SK-N-SH (cell line): ENCODE measurements at regions not wholly inside any gene's neighbourhood (a gene's known extent, or its start where the extent isn't known, plus 50 kb on each side); places are given as distances from the start of the nearest gene placed in this dataset.

Source experiments
- CTCF ChIA-PET: fragments of 300-600, 350-600 bp; formaldehyde crosslinking; extraction: SDS; loops from one replicate; lab custom pipeline; 2021; lab: Yijun Ruan, JAX
- POLR2A ChIA-PET: fragments of 350-600 bp; sonication (Branson Sonifier 250); formaldehyde crosslinking; extraction: SDS; loops from one replicate; lab custom pipeline; 2020; ENCODE audit warnings: antibody characterized with exemption, inconsistent platforms; lab: Yijun Ruan, JAX
- DNase-seq: peaks from one replicate; pipeline ENCODE4 v3.0.0; 2012
- H2AFZ ChIP-seq: fragments of 200-600 bp; sonication (generic); 2 replicates; pipeline ENCODE4 v1.8.1; 2016; ENCODE audit warnings: antibody characterized with exemption, mild to moderate bottlenecking, low read depth
- H3F3A ChIP-seq: fragments of 200-600 bp; sonication (generic); replicated peaks from 2 replicates; pipeline ENCODE3; 2016; ENCODE audit warnings: antibody characterized with exemption, mild to moderate bottlenecking; ENCODE audit not compliant: insufficient read depth
- H3K27ac ChIP-seq, 2 experiments: fragments of 200-500 bp in 1 of 2; fragments of 200-600 bp in 1 of 2; sonication (Bioruptor generic) in 1 of 2; sonication (generic), shearing (Covaris generic) in 1 of 2; 2 replicates each; pipeline versions ENCODE4 v1.5.1 to v1.6.1; 2014 to 2016; ENCODE audit warnings: low read depth in 2 of 2, inconsistent platforms in 1 of 2, low read length in 1 of 2, mild to moderate bottlenecking in 1 of 2, mixed read lengths in 1 of 2
- H3K27me3 ChIP-seq: fragments of 200-600 bp; sonication (generic), shearing (Covaris generic); 2 replicates; pipeline ENCODE4 v1.6.1; 2016; ENCODE audit warnings: mixed run types; ENCODE audit not compliant: insufficient read depth
- H3K36me3 ChIP-seq, 2 experiments: fragments of 200-500 bp in 1 of 2; fragments of 200-600 bp in 1 of 2; sonication (Bioruptor generic) in 1 of 2; sonication (generic) in 1 of 2; replicated peaks in 1 of 2; 2 replicates each; pipeline versions ENCODE3 to v1.5.1; 2014 to 2016; ENCODE audit warnings: low read length in 1 of 2, mild to moderate bottlenecking in 1 of 2; ENCODE audit not compliant: insufficient read depth in 2 of 2, control insufficient read depth in 1 of 2
- H3K4me1 ChIP-seq, 2 experiments: fragments of 200-500 bp in 1 of 2; fragments of 200-600 bp in 1 of 2; sonication (Bioruptor generic) in 1 of 2; sonication (generic), shearing (Covaris generic) in 1 of 2; 2 replicates each; pipeline versions ENCODE4 v1.5.1 to v1.6.1; 2014 to 2016; ENCODE audit warnings: low read depth in 1 of 2, low read length in 1 of 2, mixed run types in 1 of 2; ENCODE audit not compliant: insufficient read depth in 2 of 2, control insufficient read depth in 1 of 2
- H3K4me2 ChIP-seq: fragments of 200-600 bp; sonication (generic), shearing (Covaris generic); 2 replicates; pipeline ENCODE4 v1.6.1; 2017; ENCODE audit warnings: mixed run types
- H3K4me3 ChIP-seq, 2 experiments: fragments of 200-500 bp in 1 of 2; fragments of 200-600 bp in 1 of 2; sonication (Bioruptor generic) in 1 of 2; sonication (generic), shearing (Covaris generic) in 1 of 2; 2 replicates each; pipeline versions ENCODE4 v1.5.1 to v1.8.1; 2014 to 2016; ENCODE audit warnings: low read depth in 2 of 2, inconsistent platforms in 1 of 2, low read length in 1 of 2, mild to moderate bottlenecking in 1 of 2, mixed read lengths in 1 of 2, moderate library complexity in 1 of 2
- H3K79me2 ChIP-seq: fragments of 200-600 bp; sonication (generic); 2 replicates; pipeline ENCODE4 v1.8.1; 2017; ENCODE audit warnings: mild to moderate bottlenecking; ENCODE audit not compliant: insufficient read depth
- H3K9ac ChIP-seq: fragments of 200-600 bp; sonication (generic); 2 replicates; pipeline ENCODE4 v1.6.1; 2017; ENCODE audit warnings: mixed run types
- H3K9me2 ChIP-seq: fragments of 200-600 bp; sonication (generic); 2 replicates; pipeline ENCODE4 v1.6.1; 2017; ENCODE audit warnings: mixed run types
- H3K9me3 ChIP-seq: fragments of 200-600 bp; sonication (generic); 2 replicates; pipeline ENCODE4 v1.6.1; 2017; ENCODE audit warnings: mixed run types, mild to moderate bottlenecking, moderate library complexity
- H4K20me1 ChIP-seq: fragments of 200-600 bp; sonication (generic); 2 replicates; pipeline ENCODE4 v1.6.1; 2017; ENCODE audit warnings: mild to moderate bottlenecking, mixed run types; ENCODE audit not compliant: insufficient read depth
- ELF1 ChIP-seq: IDR thresholded peaks from 2 replicates; pipeline ENCODE4 v1.4.0; 2012
- EP300 ChIP-seq, 2 experiments: IDR thresholded peaks; 2 replicates each; pipeline versions ENCODE4 v1.4.0 to v1.6.1; 2012; ENCODE audit warnings: borderline replicate concordance in 1 of 2, low read depth in 1 of 2, low read length in 1 of 2
- EZH2phosphoT487 ChIP-seq: fragments of 200-600 bp; sonication (generic); IDR thresholded peaks from 2 replicates; pipeline ENCODE4 v1.6.1; 2017; ENCODE audit warnings: low read depth, mixed run types, mild to moderate bottlenecking, antibody characterized with exemption, moderate library complexity, borderline replicate concordance
- FOSL2 ChIP-seq: IDR thresholded peaks from 2 replicates; pipeline ENCODE4 v1.4.0; 2012; ENCODE audit warnings: low read depth, mild to moderate bottlenecking, moderate library complexity, borderline replicate concordance
- FOXJ3 ChIP-seq: sonication (generic); formaldehyde crosslinking; IDR thresholded peaks from 2 replicates; pipeline ENCODE4 v1.5.1; 2020; ENCODE audit warnings: mild to moderate bottlenecking, missing genetic modification reagents
- FOXM1 ChIP-seq: IDR thresholded peaks from 2 replicates; pipeline ENCODE4 v1.4.0; 2012; ENCODE audit warnings: low read depth, mild to moderate bottlenecking
- GABPA ChIP-seq: IDR thresholded peaks from 2 replicates; pipeline ENCODE4 v1.4.0; 2012; ENCODE audit warnings: low read depth, mild to moderate bottlenecking
- GATA2 ChIP-seq: sonication (generic); formaldehyde crosslinking; IDR thresholded peaks from 2 replicates; pipeline ENCODE4 v1.5.0; 2020; ENCODE audit warnings: mild to moderate bottlenecking, missing genetic modification reagents
- IRF3 ChIP-seq: fragments of 150-350 bp; IDR thresholded peaks from 2 replicates; pipeline ENCODE4 v1.6.1; 2016; ENCODE audit warnings: mild to moderate bottlenecking, low read depth, low read length
- JUND ChIP-seq: IDR thresholded peaks from 2 replicates; pipeline ENCODE4 v1.4.0; 2012
- MXI1 ChIP-seq: IDR thresholded peaks from 2 replicates; pipeline ENCODE4 v1.6.1; 2012; ENCODE audit warnings: mild to moderate bottlenecking, low read depth, low read length, improper control_type of control experiment
- NFIC ChIP-seq: IDR thresholded peaks from 2 replicates; pipeline ENCODE4 v1.4.0; 2012; ENCODE audit warnings: borderline replicate concordance
- NRF1 ChIP-seq: IDR thresholded peaks from 2 replicates; pipeline ENCODE4 v1.6.1; 2012; ENCODE audit warnings: low read depth, mild to moderate bottlenecking, low read length
- PBX3 ChIP-seq: IDR thresholded peaks from 2 replicates; pipeline ENCODE4; 2012
- RAD21 ChIP-seq: IDR thresholded peaks from 2 replicates; pipeline ENCODE4 v1.6.1; 2012; ENCODE audit warnings: mild to moderate bottlenecking, low read length
- RFX5 ChIP-seq: IDR thresholded peaks from 2 replicates; pipeline ENCODE4 v1.6.1; 2012; ENCODE audit warnings: mild to moderate bottlenecking, improper control_type of control experiment, low read length
- SMC3 ChIP-seq: IDR thresholded peaks from 2 replicates; pipeline ENCODE4 v1.6.1; 2012; ENCODE audit warnings: low read depth, low read length, improper control_type of control experiment
- TCF12 ChIP-seq: IDR thresholded peaks from 2 replicates; pipeline ENCODE4 v1.4.0; 2012
- USF2 ChIP-seq: fragments of 150-350 bp; IDR thresholded peaks from 2 replicates; pipeline ENCODE4 v1.6.1; 2017; ENCODE audit warnings: antibody characterized with exemption, low read length, low read depth, borderline replicate concordance
- ZBTB33 ChIP-seq: IDR thresholded peaks from 2 replicates; pipeline ENCODE4 v1.4.0; 2012; ENCODE audit warnings: low read depth, borderline replicate concordance
- WGBS: methylation state at CpG from one replicate; pipeline ENCODE4 v1.1.6; 2017; ENCODE audit warnings: low lambda C conversion rate; 5-methylcytosine and 5-hydroxymethylcytosine counted together

- no peak overlapping the region for H3K27ac ChIP-seq
- ChIA-PET CTCF (interaction anchor here (0.6 kb wide), 1 partner anchor 32 kb away, joined by 3 read pairs; no protein-coding TSS in a partner anchor), POLR2A (no interaction called here)
- H3K79me2 ChIP-seq = no peaks in the 10 kb centered on the region
- no peak overlapping the region for H2AFZ ChIP-seq
- H3K4me1 ChIP-seq = no peaks in the 10 kb centered on the region
- H3K9ac ChIP-seq = no peak overlapping the region
- WGBS = 24% methylated on average over 7 of the region's 11 CpGs
- no peak overlapping the region for H3K4me3 ChIP-seq
- no peak overlapping the region for H3K4me2 ChIP-seq
- no peak for DNase-seq
- H3K36me3 ChIP-seq = no peaks in the 10 kb centered on the region
- H4K20me1 ChIP-seq = no peaks in the 10 kb centered on the region
- no peaks in the 10 kb centered on the region for H3F3A ChIP-seq
- no peaks in the 10 kb centered on the region for H3K9me2 ChIP-seq
- peaks cover 36% of the 10 kb centered on the region; the same call in 1 of the 2 replicates for H3K27me3 ChIP-seq
- no peak for TF ChIP-seq GABPA
- no peak for TF ChIP-seq FOXJ3 (CRISPR knock-in tag)
- no peak for TF ChIP-seq MXI1
- TF ChIP-seq RFX5 = no peak
- no peak for TF ChIP-seq USF2
- no peak for TF ChIP-seq SMC3
- no peak for TF ChIP-seq ZBTB33
- H3K9me3 ChIP-seq = no peaks in the 10 kb centered on the region
These were observed 61.5 kb downstream of the TFAP2C start for GRCh38 chr20:56690531-56691175.

GRCh38 chr20:56691325-56691998 is 62.4 kb downstream of the TFAP2C start:
- no peak for DNase-seq
- peaks cover 38% of the 10 kb centered on the region; the same call in 1 of the 2 replicates for H3K27me3 ChIP-seq
- CTCF ChIA-PET = no interaction called here
- no peak overlapping the region for H3K27ac ChIP-seq
- H3K4me3 ChIP-seq = no peak overlapping the region
- H3K79me2 ChIP-seq = no peaks in the 10 kb centered on the region
- POLR2A ChIA-PET = no interaction called here
- WGBS = 15% methylated on average over 11 of the region's 11 CpGs
- no peaks in the 10 kb centered on the region for H3K4me1 ChIP-seq
- H4K20me1 ChIP-seq = no peaks in the 10 kb centered on the region
- no peaks in the 10 kb centered on the region for H3K9me3 ChIP-seq
- no peaks in the 10 kb centered on the region for H3K36me3 ChIP-seq
- no peaks in the 10 kb centered on the region for H3F3A ChIP-seq
- no peak overlapping the region for H2AFZ ChIP-seq
- H3K9ac ChIP-seq = no peak overlapping the region
- H3K4me2 ChIP-seq = no peak overlapping the region
- no peaks in the 10 kb centered on the region for H3K9me2 ChIP-seq
- TF ChIP-seq JUND (no peak), FOXM1 (no peak), PBX3 (no peak), NFIC (no peak), RFX5 (no peak), EP300 (IDR thresholded peaks at IDR 0.05; ENCODE audit: borderline replicate concordance in 1 of 2, low read depth in 1 of 2, low read length in 1 of 2) (no peak), ELF1 (no peak), NRF1 (no peak), IRF3 (no peak), TCF12 (no peak), RAD21 (no peak), ZBTB33 (no peak), FOSL2 (no peak), EZH2phosphoT487 (no peak), GATA2 (CRISPR knock-in tag) (no peak)
